DMS 273 (cell line): ENCODE measurements at regions not wholly inside any gene's neighbourhood (a gene's known extent, or its start where the extent isn't known, plus 50 kb on each side); places are given as distances from the start of the nearest gene placed in this dataset.
"Not testable (repeated sequence)": the region's sequence is repeated elsewhere in the genome, so short reads cannot be mapped to it uniquely, and the experiment has no call there.

Experiments
- DNase-seq: peaks from one replicate; lab custom pipeline; 2025; ENCODE audit not compliant: unreplicated experiment; lab: John Stamatoyannopoulos, UW

DNA sequence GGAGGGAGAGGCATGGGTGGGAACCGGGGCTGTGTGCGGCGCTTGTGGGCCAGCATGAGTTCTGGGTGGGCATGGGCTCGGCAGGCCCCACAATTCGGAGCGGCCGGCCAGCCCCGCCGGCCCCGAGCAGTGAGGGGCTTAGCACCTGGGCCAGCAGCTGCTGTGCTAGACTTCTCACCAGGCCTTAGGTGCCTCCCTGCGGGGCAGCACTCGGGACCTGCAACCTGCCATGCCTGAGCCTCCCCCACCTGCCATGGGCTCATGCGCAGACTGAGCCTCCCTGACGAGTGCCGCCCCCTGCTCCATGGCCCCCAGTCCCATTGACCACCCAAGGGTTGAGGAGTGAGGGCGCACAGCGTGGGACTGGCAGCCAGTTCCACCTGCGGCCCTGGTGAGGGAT lies 573.9 kb downstream of the TMA16 start:
- DNase-seq = no peak

DNA sequence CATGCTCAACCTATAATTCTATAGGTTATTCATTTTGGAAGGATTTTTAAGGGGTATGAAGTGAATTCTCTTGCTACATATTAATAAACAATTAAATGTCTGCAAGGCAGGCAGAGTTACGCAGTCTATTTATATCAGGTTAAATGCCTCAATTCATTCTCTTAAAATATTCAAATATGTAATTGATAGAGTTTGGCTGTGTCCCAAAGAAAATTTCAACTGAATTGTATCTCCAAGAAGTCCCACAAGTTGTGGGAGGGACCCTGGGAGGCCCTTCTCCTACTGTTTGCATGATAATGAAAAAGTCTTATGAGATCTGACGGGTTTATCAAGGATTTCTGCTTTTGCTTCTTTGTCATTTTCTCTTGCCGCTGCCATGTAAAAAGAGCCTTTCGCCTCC lies 576.1 kb downstream of the TMA16 start:
- no peak for DNase-seq

DNA sequence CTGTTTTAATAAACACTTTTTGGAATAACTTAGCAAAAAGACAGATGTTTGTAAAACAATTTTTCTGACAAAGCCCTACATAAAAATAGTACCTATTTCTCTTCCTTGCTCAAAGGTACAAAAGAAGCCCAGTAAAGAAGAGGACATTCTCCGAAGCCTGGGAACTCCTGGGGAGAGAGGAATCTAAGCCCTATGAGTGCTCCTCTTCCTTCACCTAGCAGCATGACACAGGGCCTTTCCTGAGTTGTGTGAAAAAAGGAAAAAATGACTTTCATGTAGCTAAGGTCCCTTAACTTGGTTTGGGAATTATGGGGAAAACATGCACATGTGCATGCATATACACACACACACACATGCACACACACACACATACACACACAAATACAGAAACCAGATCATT lies 586.9 kb downstream of the TMA16 start:
- DNase-seq = no peak

DNA sequence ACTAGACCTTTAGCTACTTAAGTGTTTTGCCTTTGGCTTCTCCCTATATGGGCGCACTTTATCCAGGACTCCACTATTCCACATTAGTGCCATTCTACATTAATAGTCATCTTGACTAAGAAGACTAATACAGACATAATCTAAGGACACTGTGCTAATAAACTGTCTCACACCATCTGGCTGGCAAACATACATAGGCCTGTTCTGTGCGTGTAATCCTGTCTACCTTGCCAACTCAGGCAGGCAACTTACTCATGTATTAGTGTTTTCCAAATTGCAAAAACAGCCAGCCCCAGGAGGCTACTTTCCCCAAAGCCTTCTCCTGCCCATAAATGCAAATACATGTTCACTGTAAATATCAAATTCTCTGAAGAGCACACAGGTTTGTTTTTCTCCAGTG lies 587.3 kb downstream of the TMA16 start:
- DNase-seq = peak; percentile 73

DNA sequence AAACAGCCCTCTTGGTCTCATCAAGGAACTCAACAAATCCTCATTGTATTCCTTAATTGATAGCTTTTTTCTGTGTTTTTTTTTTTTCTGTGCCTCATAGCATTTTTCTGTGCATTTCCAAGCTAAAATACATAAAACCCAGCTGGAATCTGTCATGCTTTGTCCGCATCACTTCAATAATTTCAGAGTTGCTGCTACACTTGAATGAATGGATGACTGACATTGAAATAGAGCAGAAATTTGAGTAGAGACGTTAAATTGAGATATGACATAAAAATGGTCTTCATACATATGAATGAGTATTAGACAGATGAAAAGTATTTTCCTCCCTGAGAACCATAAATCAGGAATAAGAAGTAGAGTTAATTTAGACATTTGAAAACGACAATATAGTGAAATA lies 593.2 kb downstream of the TMA16 start:
- DNase-seq = no peak

DNA sequence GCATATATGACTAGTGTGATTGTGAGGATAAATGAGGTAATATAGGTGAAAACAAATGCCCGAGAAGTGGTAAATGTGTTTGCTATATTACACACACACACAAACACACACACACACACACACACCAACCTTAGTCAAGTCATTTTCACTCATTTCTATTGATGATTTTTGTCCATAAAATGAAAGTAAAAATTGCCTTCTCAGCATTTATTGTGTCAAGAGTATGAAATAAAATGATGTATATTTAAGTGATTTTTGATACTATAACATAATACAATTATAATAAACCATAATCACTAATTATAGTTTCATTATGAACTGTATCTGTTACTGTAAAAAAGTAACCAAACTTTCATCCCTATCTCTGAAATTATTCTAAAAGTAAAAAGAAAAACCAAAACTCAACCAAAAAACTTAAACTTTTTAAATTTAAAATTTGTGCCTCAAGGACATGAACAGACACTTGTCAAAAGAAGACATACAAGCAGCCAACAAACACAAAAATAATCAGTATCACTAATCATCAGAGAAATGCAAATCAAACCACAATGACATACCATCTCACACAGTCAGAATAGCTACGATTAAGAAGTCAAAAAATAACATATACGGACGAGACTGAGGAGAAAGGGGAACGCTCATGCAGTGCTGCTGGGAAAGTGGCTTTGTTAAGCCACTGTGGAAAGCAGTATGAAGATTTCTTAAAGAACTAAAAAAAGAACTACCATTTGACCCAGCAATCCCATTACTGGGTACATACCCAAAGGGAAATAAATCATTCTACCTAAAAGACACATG lies 601.0 kb downstream of the TMA16 start:
- no peak for DNase-seq

DNA sequence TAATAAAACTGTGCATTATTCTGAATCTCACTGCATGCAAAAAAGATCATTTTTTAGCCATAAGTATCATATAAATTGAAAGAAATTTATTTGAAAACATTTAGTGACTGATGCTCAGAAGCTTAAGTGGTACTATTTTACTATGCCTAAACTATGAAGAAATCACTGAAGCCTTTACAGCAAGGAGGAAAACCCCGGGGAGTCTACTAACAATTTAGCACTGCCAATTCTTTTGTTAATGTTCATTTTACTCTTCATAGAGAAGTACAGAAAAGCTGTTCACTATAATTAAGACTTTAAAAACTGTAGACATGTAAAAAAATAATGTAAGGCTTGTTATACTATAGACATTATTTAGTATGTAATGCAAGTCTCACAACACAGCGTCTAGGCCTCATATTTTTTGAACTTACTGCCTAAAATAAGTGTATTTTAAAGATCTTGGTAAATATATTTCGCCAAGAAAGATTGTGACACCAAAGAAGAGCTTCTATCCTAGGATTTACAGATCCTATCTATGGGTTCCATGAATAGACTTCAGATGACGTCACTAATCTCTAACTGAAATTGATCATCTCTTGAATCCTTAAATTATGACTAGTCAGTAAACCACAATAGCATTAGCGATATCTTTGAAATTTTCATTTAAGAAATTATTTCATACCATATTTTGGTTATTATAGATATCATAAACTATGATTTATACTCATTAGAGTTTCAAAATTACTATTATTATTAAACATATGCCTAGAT lies 602.5 kb downstream of the TMA16 start:
- no peak for DNase-seq

DNA sequence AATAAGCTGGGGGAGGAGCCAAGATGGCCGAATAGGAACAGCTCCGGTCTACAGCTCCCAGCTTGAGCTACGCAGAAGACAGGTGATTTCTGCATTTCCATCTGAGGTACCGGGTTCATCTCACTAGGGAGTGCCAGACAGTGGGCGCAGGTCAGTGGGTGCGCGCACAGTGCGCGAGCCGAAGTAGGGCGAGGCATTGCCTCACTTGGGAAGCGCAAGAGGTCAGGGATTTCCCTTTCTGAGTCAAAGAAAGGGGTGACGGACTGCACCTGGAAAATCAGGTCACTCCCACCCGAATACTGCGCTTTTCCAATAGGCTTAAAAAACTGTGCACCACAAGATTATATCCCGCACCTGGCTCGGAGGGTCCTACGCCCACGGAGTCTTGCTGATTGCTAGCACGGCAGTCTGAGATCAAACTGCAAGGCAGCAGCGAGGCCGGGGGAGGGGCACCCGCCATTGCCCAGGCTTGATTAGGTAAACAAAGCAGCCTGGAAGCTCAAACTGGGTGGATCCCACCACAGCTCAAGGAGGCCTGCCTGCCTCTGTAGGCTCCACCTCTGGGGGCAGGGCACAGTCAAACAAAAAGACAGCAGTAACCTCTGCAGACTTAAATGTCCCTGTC lies 606.4 kb downstream of the TMA16 start:
- DNase-seq = not testable (repeated sequence)

DNA sequence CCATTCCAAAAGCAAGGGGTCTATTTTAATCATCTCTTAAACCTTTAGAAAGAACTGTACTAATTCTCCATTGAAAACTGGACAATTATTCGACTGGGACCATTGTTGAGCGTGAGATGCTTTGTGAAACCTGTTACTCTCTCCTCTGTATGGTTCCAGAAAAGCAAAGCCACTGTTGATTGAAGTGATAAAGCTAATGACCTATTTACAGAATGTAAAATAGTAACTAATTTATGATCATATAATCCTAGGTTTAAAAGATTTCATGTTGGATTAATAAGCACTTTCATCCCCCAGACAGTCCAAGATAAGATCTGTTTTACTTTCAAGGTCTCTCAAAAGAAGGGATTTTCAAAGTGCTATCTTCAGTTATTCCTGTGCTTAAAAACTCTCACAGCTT lies 614.5 kb downstream of the TMA16 start:
- no peak for DNase-seq

DNA sequence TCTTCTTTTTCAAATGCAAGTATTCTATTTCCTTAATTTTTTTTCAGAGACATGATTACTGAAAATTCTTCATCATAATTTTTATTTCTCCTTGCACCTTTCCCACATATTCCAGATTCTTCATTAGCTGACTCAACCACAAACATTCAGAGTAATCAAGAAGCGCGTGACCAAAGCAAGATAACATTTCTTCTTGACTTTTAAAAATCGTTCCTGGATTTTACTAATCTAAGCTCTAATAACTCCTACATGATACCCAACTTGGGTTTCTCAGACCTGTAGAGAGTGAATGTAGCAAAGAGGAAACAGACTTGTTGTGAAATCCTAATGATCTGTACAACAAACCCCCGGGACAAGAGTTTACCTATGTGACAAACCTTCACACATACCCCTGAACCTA lies 615.0 kb downstream of the TMA16 start:
- no peak for DNase-seq

DNA sequence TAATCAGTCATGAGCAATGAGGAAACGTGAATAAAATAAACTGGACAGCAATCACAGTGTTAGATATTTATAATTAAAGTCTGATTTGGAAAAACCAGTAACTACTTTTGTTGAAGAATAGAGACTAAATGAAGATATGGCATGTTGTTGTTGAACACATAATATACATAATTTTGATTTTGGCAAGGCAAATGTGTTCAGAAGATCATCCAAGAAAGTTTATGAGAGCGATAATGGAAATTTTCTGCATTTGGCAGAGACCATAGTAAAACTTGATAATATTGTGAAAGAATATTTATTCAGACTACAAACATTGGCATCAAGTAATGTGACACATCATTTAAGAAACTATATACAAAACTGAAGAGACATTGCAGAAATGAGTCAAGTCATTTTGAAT lies 620.7 kb downstream of the TMA16 start:
- DNase-seq = no peak

DNA sequence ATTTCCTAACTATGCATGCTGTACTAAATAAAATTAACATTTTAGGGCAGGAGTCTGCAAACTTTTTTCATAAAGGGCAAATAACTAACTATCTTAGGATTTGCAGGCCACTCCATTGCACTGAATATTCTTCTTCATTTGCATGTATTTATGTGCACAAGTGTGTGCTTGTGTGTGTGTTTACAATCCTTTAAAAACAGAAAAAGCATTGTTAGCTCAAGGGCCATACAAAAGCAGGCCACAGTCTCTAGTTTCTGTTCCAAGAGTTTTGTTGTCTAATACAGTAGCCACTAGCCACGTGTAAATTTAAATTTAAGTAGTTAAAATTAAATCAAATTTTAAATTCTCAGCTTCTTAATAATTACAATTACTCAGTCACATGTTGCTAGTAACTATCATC lies 621.8 kb downstream of the TMA16 start:
- no peak for DNase-seq

DNA sequence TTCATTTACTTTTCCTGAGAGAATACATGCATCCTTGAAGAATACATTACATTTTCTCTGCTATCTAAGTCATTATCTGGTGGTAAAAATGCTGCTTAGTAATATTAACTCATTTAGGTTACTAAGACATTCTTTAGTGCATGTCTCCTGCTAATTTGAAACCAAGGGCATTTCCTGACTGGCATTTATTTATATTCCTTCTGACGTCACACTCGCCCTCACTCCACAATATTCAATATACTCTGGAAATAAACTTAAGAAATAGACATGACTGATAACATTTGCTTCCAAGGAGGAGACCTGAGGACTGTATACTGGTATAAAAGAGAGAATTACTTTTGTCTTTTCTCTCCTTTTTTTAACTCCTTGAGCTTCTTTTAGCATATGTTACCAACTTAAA lies 619.5 kb upstream of the SMIM31 start:
- no peak for DNase-seq

DNA sequence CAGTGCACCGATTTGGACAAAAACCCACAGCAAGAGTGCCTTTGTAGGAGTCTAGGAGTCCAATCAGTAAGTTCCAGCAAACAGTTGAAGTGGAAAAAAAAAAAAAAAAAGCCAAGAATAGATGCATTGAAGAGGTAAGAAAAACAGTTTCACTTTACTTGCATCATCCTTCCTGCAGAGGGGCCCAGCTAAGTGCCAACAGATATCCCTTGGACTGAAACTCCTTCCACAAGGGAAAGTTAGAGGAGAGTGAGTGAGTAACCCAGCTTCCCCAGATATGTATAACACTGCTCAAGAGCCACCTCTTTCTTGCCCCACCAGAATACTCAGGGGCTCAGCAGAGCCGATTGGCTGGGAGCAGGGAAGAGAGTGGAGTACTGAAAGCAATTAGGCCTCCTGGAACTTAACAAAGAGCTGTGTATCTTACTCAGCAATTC lies 617.7 kb upstream of the SMIM31 start:
- DNase-seq = no peak

DNA sequence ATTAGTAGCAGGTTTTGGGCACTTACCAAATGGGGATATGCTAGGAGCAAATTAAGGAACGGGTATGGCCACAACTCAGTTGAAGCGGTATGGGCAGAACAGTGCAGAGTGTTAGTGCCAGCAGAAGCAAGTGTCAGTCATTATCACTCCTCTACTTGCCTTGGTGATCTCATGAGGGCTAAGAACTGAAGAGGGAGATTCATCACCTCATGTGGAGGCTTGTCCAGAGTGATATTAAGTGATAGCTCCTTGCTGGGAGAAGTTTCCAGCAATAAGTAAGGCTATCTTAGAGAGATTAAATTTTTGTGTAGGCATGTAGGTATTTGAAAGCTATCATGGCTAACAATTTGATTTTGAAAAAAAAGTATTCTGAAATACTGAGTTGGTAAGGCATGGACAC lies 615.4 kb upstream of the SMIM31 start:
- DNase-seq = no peak

DNA sequence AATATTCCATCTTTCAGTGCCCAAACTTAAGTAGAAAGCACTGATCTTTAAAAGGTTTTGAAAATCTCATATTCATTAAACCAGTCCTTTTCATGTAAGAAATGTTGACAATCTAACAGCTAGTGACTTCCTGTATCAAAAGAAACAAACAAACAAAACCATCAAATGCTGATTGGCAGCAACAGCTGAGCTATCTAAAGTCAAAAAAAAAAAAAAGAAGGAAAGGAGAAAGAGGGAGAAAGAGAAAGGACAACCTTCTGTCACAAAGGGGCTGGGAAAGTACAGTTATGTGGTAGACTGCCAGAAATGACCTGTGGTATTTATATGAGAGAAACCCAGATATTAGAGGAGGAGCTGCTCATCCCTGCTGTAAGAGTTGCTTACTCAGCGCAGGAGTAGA lies 614.6 kb upstream of the SMIM31 start:
- DNase-seq = no peak

DNA sequence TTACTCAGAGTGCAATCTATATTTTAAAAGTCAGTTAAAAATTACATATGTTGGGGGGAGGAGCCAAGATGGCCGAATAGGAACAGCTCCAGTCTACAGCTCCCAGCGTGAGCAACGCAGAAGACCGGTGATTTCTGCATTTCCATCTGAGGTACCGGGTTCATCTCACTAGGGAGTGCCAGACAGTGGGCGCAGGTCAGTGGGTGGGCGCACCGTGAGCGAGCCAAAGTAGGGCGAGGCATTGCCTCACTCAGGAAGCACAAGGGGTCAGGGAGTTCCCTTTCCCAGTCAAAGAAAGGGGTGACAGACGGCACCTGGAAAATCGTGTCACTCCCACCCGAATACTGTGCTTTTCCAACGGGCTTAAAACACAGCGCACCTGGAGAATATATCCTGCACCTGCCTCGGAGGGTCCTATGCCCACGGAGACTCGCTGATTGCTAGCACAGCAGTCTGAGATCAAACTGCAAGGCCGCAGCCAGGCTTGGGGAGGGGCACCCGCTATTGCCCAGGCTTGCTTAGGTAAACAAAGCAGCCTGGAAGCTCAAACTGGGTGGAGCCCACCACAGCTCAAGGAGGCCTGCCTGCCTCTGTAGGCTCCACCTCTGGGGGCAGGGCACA lies 612.1 kb upstream of the SMIM31 start:
- DNase-seq = not testable (repeated sequence)

DNA sequence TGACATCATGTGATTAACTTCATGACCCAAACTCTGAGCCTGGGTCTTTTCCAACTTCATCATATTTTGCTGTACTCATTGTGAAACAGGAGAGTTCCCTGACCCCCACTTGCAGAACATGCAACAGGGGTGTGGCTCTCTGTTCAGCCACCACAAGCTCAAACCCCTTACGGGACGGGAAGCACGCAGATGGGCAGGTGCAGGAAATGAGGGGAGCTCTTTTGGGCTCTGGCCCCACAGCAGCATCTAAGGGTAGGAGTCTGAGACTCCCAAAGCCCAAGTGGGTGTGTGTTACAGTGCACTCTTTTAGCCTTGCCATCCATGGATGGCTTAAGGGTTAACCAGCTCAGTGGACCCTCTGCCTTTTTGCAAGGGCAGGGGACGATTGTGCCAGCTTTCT lies 599.5 kb upstream of the SMIM31 start:
- no peak for DNase-seq

DNA sequence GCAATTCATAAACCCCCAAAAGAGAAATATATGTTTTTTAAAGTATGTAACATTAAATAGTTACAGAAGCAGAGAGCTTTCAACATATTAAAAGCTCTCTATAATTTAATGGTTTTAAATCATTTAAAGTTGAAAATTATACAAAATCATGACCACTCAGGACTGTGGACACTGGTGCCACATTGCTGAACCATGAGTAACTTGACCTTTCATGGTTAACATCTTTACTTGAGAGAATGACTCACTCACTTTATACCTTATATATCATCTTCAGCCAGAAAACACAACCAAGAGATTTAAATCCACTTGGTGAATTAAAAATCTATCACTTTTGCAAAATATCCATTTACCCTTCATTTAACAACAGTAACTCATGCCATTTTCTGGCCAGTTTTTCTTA lies 584.3 kb upstream of the SMIM31 start:
- no peak for DNase-seq

DNA sequence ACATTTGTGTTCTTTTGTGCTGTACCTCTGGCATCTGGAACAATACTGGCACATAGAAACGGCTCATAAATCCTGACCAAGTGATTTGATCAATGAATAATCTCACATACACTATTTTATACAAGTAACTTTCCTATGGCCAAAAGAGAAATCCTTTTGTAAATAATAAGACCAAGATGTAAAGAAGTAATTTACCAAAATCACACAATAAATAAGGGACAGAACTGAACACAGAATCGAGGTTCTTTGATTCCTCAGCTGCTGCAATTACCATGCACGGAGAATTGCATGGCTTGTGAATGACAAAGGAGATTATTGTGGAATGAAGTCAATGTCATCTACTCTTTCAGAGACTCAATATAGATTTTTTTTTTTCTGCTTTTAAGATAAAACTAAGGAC lies 576.8 kb upstream of the SMIM31 start:
- no peak for DNase-seq

DNA sequence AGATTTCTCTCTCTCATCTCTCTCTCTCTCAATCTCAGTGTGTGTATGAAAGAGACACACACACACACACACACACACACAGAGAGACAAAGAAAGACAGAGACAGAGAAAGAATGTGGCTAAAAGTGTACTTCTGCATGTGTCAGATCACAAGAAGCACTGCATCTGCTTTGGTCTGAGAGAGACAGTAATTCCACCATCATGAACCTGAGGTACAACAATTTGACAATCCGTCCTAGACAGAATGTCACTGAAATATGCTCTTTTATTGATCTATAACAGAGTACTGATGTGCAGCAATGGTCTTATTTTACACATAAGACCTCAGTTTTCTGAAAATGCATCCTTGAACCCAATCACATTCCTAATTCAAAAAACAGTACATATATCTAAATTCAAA lies 576.2 kb upstream of the SMIM31 start:
- no peak for DNase-seq

DNA sequence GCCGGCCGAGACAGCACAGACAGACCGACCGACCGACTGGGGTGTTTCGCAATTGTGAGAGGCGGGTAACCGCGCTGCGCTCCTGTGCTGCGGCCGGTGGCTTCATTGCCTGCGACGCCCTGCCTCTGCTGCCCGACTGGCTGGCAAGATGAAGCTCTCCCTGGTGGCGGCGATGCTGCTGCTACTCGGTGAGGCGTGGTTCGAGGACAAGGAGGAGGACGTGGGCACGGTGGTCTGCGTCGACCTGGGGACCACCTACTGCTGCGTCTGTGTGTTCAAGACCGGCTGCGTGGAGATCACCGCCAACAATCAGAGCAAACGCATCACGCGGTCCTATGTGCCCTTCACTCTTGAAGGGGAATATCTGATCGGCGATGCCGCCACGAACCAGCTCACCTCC lies 565.7 kb upstream of the SMIM31 start:
- DNase-seq = no peak
